Panc1 (cell line): ENCODE measurements at regions not wholly inside any gene's neighbourhood (a gene's known extent, or its start where the extent isn't known, plus 50 kb on each side); places are given as distances from the start of the nearest gene placed in this dataset.

Experiments
- ATAC-seq: fragments of 200-7000 bp; cut with Tn5 transposase; 2 replicates; pipeline ENCODE4 v1.9.1; 2020; ENCODE audit warnings: mild to moderate bottlenecking, moderate library complexity
- BruUV-seq: library from RNA; stranded (reverse); fragments of 400-500 nt; replicated peaks from 2 replicates; lab custom pipeline; 2021; lab: Mats Ljungman, UMichigan
- CTCF ChIA-PET: fragments of 300-600 bp; sonication (Branson Sonifier 250); formaldehyde crosslinking; loops from one replicate; lab custom pipeline; 2022; ENCODE audit warnings: antibody characterized with exemption; lab: Charles Lee
- POLR2A ChIA-PET: fragments of 300-600 bp; sonication (Branson Sonifier 250); formaldehyde crosslinking; loops from one replicate; lab custom pipeline; 2022; ENCODE audit warnings: antibody characterized with exemption; lab: Charles Lee
- DNase-seq: peaks from one replicate; pipeline ENCODE4 v3.0.0-alpha.2; 2010; ENCODE audit warnings: low read depth, low spot score
- H3K27ac ChIP-seq: 2 replicates; pipeline ENCODE4 v1.5.1; 2011; ENCODE audit warnings: mild to moderate bottlenecking, low read length, inconsistent platforms
- H3K27me3 ChIP-seq: fragments of 200-500 bp; sonication (Bioruptor generic); 2 replicates; pipeline ENCODE4 v1.6.0; 2014; ENCODE audit warnings: low read length, inconsistent platforms; ENCODE audit not compliant: control insufficient read depth, insufficient read depth
- H3K36me3 ChIP-seq: fragments of 200-500 bp; sonication (Bioruptor generic); 2 replicates; pipeline ENCODE4 v1.5.1; 2014; ENCODE audit warnings: inconsistent platforms, mild to moderate bottlenecking, low read length, moderate library complexity; ENCODE audit not compliant: control insufficient read depth, insufficient read depth
- H3K4me1 ChIP-seq: 2 replicates; pipeline ENCODE4 v1.5.1; 2011; ENCODE audit warnings: inconsistent platforms, mild to moderate bottlenecking, low read length, moderate library complexity; ENCODE audit not compliant: control insufficient read depth, insufficient read depth
- H3K4me3 ChIP-seq, 2 experiments: 2 replicates each; pipeline ENCODE4 v1.5.1; 2011 to 2012; ENCODE audit warnings: low read depth in 2 of 2, low read length in 2 of 2, mild to moderate bottlenecking in 2 of 2, inconsistent platforms in 1 of 2, moderate library complexity in 1 of 2
- H3K9me3 ChIP-seq: fragments of 200-500 bp; sonication (Bioruptor generic); 2 replicates; pipeline ENCODE4 v1.5.1; 2014; ENCODE audit warnings: low read depth, mild to moderate bottlenecking, inconsistent platforms, low read length, moderate library complexity; ENCODE audit not compliant: control insufficient read depth, insufficient read depth
- POLR2AphosphoS5 ChIP-seq: IDR thresholded peaks from 2 replicates; pipeline ENCODE4 v1.6.1; 2012; ENCODE audit warnings: mild to moderate bottlenecking, low read depth, low read length, moderate library complexity
- SIN3A ChIP-seq: IDR thresholded peaks from 2 replicates; pipeline ENCODE4 v1.6.1; 2012; ENCODE audit warnings: low read depth, mild to moderate bottlenecking, low read length, moderate library complexity, borderline replicate concordance; ENCODE audit not compliant: insufficient read depth
- TCF7L2 ChIP-seq: IDR thresholded peaks from 2 replicates; pipeline ENCODE4 v1.6.1; 2011; ENCODE audit warnings: mild to moderate bottlenecking, low read depth, low read length, inconsistent platforms
- in situ Hi-C: cut with HindIII; loops from 2 replicates; pipeline ENCODE4 v1.10.0; 2016; ENCODE audit warnings: low sequenced_read_pairs, low pct_unique_long_range_greater_than_20kb
- intact Hi-C: fragments of 100-400 bp; cut with micrococcal nuclease; formaldehyde crosslinking; loops from one replicate; pipeline ENCODE4 v1.10.0; 2022; ENCODE audit not compliant: unreplicated experiment
- TF ChIP-seq, protein P1 (sequence below), 2 experiments: IDR thresholded peaks; 2 replicates each; pipeline ENCODE4 v1.6.1; 2011 to 2012; ENCODE audit warnings: low read depth in 2 of 2, control low read depth in 1 of 2, low read length in 1 of 2, mild to moderate bottlenecking in 1 of 2, moderate library complexity in 1 of 2; ENCODE audit not compliant: insufficient read depth in 1 of 2
- TF ChIP-seq, protein P2 (sequence below): fragments of 450-650 bp; IDR thresholded peaks from 2 replicates; pipeline ENCODE4 v1.5.1; 2017; ENCODE audit warnings: mild to moderate bottlenecking

DNA sequence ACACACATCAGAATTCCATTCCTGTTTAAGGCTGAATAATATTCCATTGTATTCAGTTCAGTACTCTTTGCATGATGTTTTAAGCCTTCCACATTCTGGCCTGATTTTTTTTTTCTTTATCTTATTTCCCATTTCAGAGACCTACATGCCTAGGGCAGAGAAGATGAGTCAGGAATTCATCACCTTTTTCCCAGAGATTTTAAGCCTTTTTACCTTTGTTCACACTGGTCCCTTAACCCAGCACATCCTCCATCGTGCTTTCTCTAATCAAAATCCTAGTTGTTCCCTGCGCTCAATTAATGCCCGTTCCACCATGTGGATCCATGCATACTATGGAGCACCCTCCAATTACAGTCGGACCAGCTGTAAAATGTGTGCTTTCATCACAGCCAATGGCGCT, 245.1 kb downstream of the DHX15 start:
- TF ChIP-seq SIN3A (no peak), POLR2AphosphoS5 (no peak), TCF7L2 (no peak)
- TF ChIP-seq, protein P1, sequence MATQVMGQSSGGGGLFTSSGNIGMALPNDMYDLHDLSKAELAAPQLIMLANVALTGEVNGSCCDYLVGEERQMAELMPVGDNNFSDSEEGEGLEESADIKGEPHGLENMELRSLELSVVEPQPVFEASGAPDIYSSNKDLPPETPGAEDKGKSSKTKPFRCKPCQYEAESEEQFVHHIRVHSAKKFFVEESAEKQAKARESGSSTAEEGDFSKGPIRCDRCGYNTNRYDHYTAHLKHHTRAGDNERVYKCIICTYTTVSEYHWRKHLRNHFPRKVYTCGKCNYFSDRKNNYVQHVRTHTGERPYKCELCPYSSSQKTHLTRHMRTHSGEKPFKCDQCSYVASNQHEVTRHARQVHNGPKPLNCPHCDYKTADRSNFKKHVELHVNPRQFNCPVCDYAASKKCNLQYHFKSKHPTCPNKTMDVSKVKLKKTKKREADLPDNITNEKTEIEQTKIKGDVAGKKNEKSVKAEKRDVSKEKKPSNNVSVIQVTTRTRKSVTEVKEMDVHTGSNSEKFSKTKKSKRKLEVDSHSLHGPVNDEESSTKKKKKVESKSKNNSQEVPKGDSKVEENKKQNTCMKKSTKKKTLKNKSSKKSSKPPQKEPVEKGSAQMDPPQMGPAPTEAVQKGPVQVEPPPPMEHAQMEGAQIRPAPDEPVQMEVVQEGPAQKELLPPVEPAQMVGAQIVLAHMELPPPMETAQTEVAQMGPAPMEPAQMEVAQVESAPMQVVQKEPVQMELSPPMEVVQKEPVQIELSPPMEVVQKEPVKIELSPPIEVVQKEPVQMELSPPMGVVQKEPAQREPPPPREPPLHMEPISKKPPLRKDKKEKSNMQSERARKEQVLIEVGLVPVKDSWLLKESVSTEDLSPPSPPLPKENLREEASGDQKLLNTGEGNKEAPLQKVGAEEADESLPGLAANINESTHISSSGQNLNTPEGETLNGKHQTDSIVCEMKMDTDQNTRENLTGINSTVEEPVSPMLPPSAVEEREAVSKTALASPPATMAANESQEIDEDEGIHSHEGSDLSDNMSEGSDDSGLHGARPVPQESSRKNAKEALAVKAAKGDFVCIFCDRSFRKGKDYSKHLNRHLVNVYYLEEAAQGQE (IDR thresholded peaks at IDR 0.05; ENCODE audit: insufficient read depth in 1 of 2, low read depth in 2 of 2, low read length in 1 of 2), result no peak
- TF ChIP-seq, protein P2, sequence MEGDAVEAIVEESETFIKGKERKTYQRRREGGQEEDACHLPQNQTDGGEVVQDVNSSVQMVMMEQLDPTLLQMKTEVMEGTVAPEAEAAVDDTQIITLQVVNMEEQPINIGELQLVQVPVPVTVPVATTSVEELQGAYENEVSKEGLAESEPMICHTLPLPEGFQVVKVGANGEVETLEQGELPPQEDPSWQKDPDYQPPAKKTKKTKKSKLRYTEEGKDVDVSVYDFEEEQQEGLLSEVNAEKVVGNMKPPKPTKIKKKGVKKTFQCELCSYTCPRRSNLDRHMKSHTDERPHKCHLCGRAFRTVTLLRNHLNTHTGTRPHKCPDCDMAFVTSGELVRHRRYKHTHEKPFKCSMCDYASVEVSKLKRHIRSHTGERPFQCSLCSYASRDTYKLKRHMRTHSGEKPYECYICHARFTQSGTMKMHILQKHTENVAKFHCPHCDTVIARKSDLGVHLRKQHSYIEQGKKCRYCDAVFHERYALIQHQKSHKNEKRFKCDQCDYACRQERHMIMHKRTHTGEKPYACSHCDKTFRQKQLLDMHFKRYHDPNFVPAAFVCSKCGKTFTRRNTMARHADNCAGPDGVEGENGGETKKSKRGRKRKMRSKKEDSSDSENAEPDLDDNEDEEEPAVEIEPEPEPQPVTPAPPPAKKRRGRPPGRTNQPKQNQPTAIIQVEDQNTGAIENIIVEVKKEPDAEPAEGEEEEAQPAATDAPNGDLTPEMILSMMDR, result no peak
- in situ Hi-C loops, result no loop called here
- no peak for ATAC-seq
- no TSS peak for BruUV-seq
- no peak overlapping the region for H3K27ac ChIP-seq
- CTCF ChIA-PET, result no interaction called here
- intact Hi-C loops, result no loop called here
- no peak for DNase-seq
- H3K9me3 ChIP-seq, result no peaks in the 10 kb centered on the region
- no peaks in the 10 kb centered on the region for H3K4me1 ChIP-seq
- no peak overlapping the region for H3K4me3 ChIP-seq
- POLR2A ChIA-PET, result no interaction called here
- no peaks in the 10 kb centered on the region for H3K27me3 ChIP-seq
- no peaks in the 10 kb centered on the region for H3K36me3 ChIP-seq

DNA sequence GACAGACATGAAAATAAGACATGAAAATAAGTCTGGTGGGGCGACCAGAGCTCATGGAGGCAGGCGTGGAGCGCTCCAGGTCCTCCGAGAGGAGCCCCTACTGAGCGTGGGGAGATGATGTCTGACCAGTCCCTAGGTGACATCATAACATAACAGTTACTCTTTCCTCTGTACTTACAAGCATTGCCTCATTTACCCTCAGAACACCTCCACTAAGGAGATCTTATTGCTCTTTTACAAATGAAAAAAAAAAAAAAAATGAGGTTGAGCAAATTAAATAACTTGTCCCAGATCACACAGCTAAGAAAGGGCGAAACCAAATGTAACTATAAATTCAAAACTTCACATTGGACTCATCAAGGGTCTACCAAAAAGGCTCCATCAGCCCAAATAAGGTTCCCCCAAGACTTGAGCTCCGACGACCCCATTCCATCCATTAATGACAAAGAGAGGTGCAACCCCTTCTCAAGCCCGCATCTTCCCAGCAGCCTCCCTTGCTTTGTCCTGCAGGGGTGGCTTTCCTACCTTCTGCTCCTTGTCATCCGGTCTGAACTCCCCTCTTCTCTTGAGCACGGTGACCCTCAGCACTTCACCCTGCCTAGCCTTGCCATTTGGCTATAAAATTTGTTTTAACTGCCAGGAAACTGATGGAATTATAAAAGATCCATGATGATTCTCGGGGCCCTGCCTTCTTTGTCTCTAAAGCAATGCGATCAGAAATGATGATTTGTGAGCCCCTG, 246.7 kb downstream of the DHX15 start:
- POLR2A ChIA-PET, result no interaction called here
- H3K27me3 ChIP-seq, result no peaks in the 10 kb centered on the region
- ATAC-seq (no peak), DNase-seq (no peak)
- H3K4me1 ChIP-seq, result no peaks in the 10 kb centered on the region
- CTCF ChIA-PET, result no interaction called here
- in situ Hi-C loops (no loop called here), intact Hi-C loops (no loop called here)
- no TSS peak for BruUV-seq
- TF ChIP-seq TCF7L2, result no peak
- TF ChIP-seq, protein P1 (IDR thresholded peaks at IDR 0.05; ENCODE audit: insufficient read depth in 1 of 2, low read depth in 2 of 2, low read length in 1 of 2), result no peak
- TF ChIP-seq POLR2AphosphoS5, result no peak
- TF ChIP-seq, protein P2, result no peak
- TF ChIP-seq SIN3A, result no peak
- H3K36me3 ChIP-seq, result no peaks in the 10 kb centered on the region
- no peak overlapping the region for H3K27ac ChIP-seq
- no peak overlapping the region for H3K4me3 ChIP-seq
- no peaks in the 10 kb centered on the region for H3K9me3 ChIP-seq
